ENCODE measurements at regions not wholly inside any gene's neighbourhood (a gene's known extent, or its start where the extent isn't known, plus 50 kb on each side); places are given as distances from the start of the nearest gene placed in this dataset.
"Not testable (repeated sequence)": the region's sequence is repeated elsewhere in the genome, so short reads cannot be mapped to it uniquely, and the experiment has no call there.

GRCh38 chr9:90147426-90147825, 495.2 kb downstream of the DIRAS2 start:
- no peak for DNase-seq
- ATAC-seq (ENCODE audit: poor library complexity) = no peak
- intact Hi-C loops (cut with DNase I) = no loop called here

GRCh38 chr9:90156318-90156717, 486.3 kb downstream of the DIRAS2 start:
- intact Hi-C loops (cut with DNase I) = no loop called here
- DNase-seq (no peak), ATAC-seq (ENCODE audit: poor library complexity) (no peak)

GRCh38 chr9:90162326-90162725, 480.3 kb downstream of the DIRAS2 start:
- ATAC-seq (ENCODE audit: poor library complexity) = no peak
- DNase-seq = no peak
- intact Hi-C loops (cut with DNase I) = no loop called here

GRCh38 chr9:90162819-90163218, 479.8 kb downstream of the DIRAS2 start:
- DNase-seq = no peak
- ATAC-seq (ENCODE audit: poor library complexity) = no peak
- intact Hi-C loops (cut with DNase I) = no loop called here

- intact Hi-C loops (cut with DNase I) = no loop called here
- ATAC-seq (ENCODE audit: poor library complexity) (no peak), DNase-seq (no peak)
Measured at GRCh38 chr9:90165281-90165680, 477.3 kb downstream of the DIRAS2 start.

- ATAC-seq (ENCODE audit: poor library complexity); DNase-seq; intact Hi-C loops (cut with DNase I): not testable (repeated sequence)
Measured at GRCh38 chr9:90166374-90166773, 476.2 kb downstream of the DIRAS2 start.

GRCh38 chr9:90167914-90168313, 474.7 kb downstream of the DIRAS2 start:
- intact Hi-C loops (cut with DNase I) = no loop called here
- DNase-seq (no peak), ATAC-seq (ENCODE audit: poor library complexity) (no peak)

- intact Hi-C loops (cut with DNase I) = no loop called here
- ATAC-seq (ENCODE audit: poor library complexity) (no peak), DNase-seq (no peak)
Measured at GRCh38 chr9:90169490-90169889, 473.1 kb downstream of the DIRAS2 start.

GRCh38 chr9:90173935-90174334, 468.7 kb downstream of the DIRAS2 start:
- intact Hi-C loops (cut with DNase I); ATAC-seq (ENCODE audit: poor library complexity); DNase-seq: not testable (repeated sequence)

- intact Hi-C loops (cut with DNase I); ATAC-seq (ENCODE audit: poor library complexity); DNase-seq: not testable (repeated sequence)
Measured at GRCh38 chr9:90174346-90174745, 468.3 kb downstream of the DIRAS2 start.

GRCh38 chr9:90175257-90175656, 467.4 kb downstream of the DIRAS2 start:
- no peak for ATAC-seq (ENCODE audit: poor library complexity)
- no peak for DNase-seq
- intact Hi-C loops (cut with DNase I) = no loop called here

- DNase-seq = no peak
- intact Hi-C loops (cut with DNase I) = no loop called here
Measured at GRCh38 chr9:90175865-90176264, 466.8 kb downstream of the DIRAS2 start.

GRCh38 chr9:90176901-90177300, 465.7 kb downstream of the DIRAS2 start:
- intact Hi-C loops (cut with DNase I) = no loop called here
- ATAC-seq (ENCODE audit: poor library complexity) (no peak), DNase-seq (no peak)

More at GRCh38 chr9:90175865-90176264, 466.8 kb downstream of the DIRAS2 start:
- ATAC-seq (ENCODE audit: poor library complexity) = no peak

- ATAC-seq (ENCODE audit: poor library complexity) (no peak), DNase-seq (no peak)
- intact Hi-C loops (cut with DNase I) = no loop called here
Measured at GRCh38 chr9:90180381-90180780, 462.2 kb downstream of the DIRAS2 start.

GRCh38 chr9:90188656-90189055, 454.0 kb downstream of the DIRAS2 start:
- no peak for DNase-seq
- no peak for ATAC-seq (ENCODE audit: poor library complexity)
- intact Hi-C loops (cut with DNase I) = no loop called here

- DNase-seq (no peak), ATAC-seq (ENCODE audit: poor library complexity) (peak; percentile 46)
- intact Hi-C loops (cut with DNase I) = no loop called here
Measured at GRCh38 chr9:90189306-90189705, 453.3 kb downstream of the DIRAS2 start.

- DNase-seq; intact Hi-C loops (cut with DNase I); ATAC-seq (ENCODE audit: poor library complexity): not testable (repeated sequence)
Measured at GRCh38 chr9:90192465-90192864, 450.2 kb downstream of the DIRAS2 start.

GRCh38 chr9:90198956-90199355, 443.7 kb downstream of the DIRAS2 start:
- ATAC-seq (ENCODE audit: poor library complexity) = no peak
- no peak for DNase-seq
- intact Hi-C loops (cut with DNase I) = no loop called here

- ATAC-seq (ENCODE audit: poor library complexity) (no peak), DNase-seq (no peak)
- intact Hi-C loops (cut with DNase I) = no loop called here
Measured at GRCh38 chr9:90201766-90202165, 440.9 kb downstream of the DIRAS2 start.

GRCh38 chr9:90204128-90204831, 438.3 kb downstream of the DIRAS2 start:
- ATAC-seq (ENCODE audit: poor library complexity) (no peak), DNase-seq (no peak)
- intact Hi-C loops (cut with DNase I) = no loop called here

GRCh38 chr9:90213045-90213444, 429.6 kb downstream of the DIRAS2 start:
- intact Hi-C loops (cut with DNase I); ATAC-seq (ENCODE audit: poor library complexity): not testable (repeated sequence)
- peak; percentile 44 for DNase-seq

All from Right ventricle myocardium superior (tissue), 1 donor.